B cell (primary cell): ENCODE measurements at regions not wholly inside any gene's neighbourhood (a gene's known extent, or its start where the extent isn't known, plus 50 kb on each side); places are given as distances from the start of the nearest gene placed in this dataset.

Source experiments
- ATAC-seq: fragments of 200-7000 bp; cut with Tn5 transposase; one replicate; pipeline ENCODE4 v1.10.0; 2021; ENCODE audit warnings: low read depth, mild to moderate bottlenecking, moderate number of reproducible peaks, moderate library complexity
- CTCF ChIA-PET: fragments of 350-600 bp; sonication (Branson Sonifier 250); formaldehyde crosslinking; loops from one replicate; lab custom pipeline; 2021; ENCODE audit warnings: antibody characterized with exemption, inconsistent platforms; lab: Charles Lee
- POLR2A ChIA-PET: fragments of 350-600 bp; sonication (Branson Sonifier 250); formaldehyde crosslinking; loops from one replicate; lab custom pipeline; 2021; ENCODE audit warnings: antibody characterized with exemption; lab: Charles Lee
- DNase-seq: peaks from one replicate; pipeline ENCODE4 v3.0.0; 2013
- H2AFZ ChIP-seq: 2 replicates; pipeline ENCODE4 v1.6.1; 2012; ENCODE audit warnings: mild to moderate bottlenecking, low read depth, low read length; ENCODE audit not compliant: insufficient read depth, poor library complexity, severe bottlenecking
- H3K27ac ChIP-seq, 2 donors: 1 replicate in 1 of 2; 2 replicates in 1 of 2; pipeline ENCODE4 v1.5.1; 2012 to 2013; ENCODE audit warnings: low read length in 2 of 2, mild to moderate bottlenecking in 2 of 2, moderate library complexity in 1 of 2
- H3K27me3 ChIP-seq, 4 experiments: fragments of 200-600 bp in 1 of 4; sonication (generic) in 1 of 4; replicated peaks in 1 of 4; 1 replicate in 2 of 4; 2 replicates in 2 of 4; pipeline versions ENCODE4 v1.6.1 to v1.7.0; 2013 to 2016; ENCODE audit warnings: low read length in 3 of 4, mild to moderate bottlenecking in 2 of 4, mixed read lengths in 1 of 4, moderate library complexity in 1 of 4; ENCODE audit not compliant: insufficient read depth in 4 of 4, control insufficient read depth in 3 of 4; ENCODE audit errors: control extremely low read depth in 1 of 4
- H3K36me3 ChIP-seq, 2 experiments: replicated peaks in 1 of 2; 1 replicate in 1 of 2; 2 replicates in 1 of 2; pipeline versions ENCODE4 v1.6.1 to v1.7.1; 2013; ENCODE audit warnings: low read length in 1 of 2; ENCODE audit not compliant: insufficient read depth in 2 of 2, control insufficient read depth in 1 of 2; ENCODE audit errors: control extremely low read depth in 1 of 2, extremely low read depth in 1 of 2
- H3K4me1 ChIP-seq, 2 donors: fragments of 200-600 bp in 1 of 2; sonication (generic) in 1 of 2; 1 replicate in 1 of 2; 2 replicates in 1 of 2; pipeline versions ENCODE4 v1.5.1 to v1.6.1; 2013 to 2017; ENCODE audit warnings: low read length in 2 of 2; ENCODE audit not compliant: control insufficient read depth in 2 of 2, insufficient read depth in 2 of 2
- H3K4me2 ChIP-seq: replicated peaks from 2 replicates; pipeline ENCODE3; 2012; ENCODE audit warnings: mild to moderate bottlenecking, low read depth, low read length; ENCODE audit not compliant: poor library complexity, severe bottlenecking
- H3K4me3 ChIP-seq, 5 experiments: fragments of 200-600 bp in 1 of 5; sonication (generic) in 1 of 5; 1 replicate in 3 of 5; 2 replicates in 2 of 5; pipeline versions ENCODE4 v1.5.1 to v1.7.0; 2011 to 2016; ENCODE audit warnings: low read length in 4 of 5, mild to moderate bottlenecking in 4 of 5, low read depth in 2 of 5, control low read depth in 1 of 5, moderate library complexity in 1 of 5; ENCODE audit not compliant: insufficient read depth in 1 of 5; ENCODE audit errors: control extremely low read depth in 1 of 5, extremely low read depth in 1 of 5
- H3K79me2 ChIP-seq: fragments of 200-600 bp; sonication (generic); one replicate; pipeline ENCODE4 v1.6.0; 2016; ENCODE audit warnings: low read length; ENCODE audit not compliant: control insufficient read depth, insufficient read depth
- H3K9ac ChIP-seq: fragments of 200-600 bp; sonication (generic); 2 replicates; pipeline ENCODE4 v1.6.1; 2017; ENCODE audit warnings: mild to moderate bottlenecking, low read length, moderate library complexity
- H3K9me3 ChIP-seq, 3 donors: one replicate each; pipeline versions ENCODE4 v1.6.1 to v1.7.1; 2013; ENCODE audit warnings: low read length in 2 of 3; ENCODE audit not compliant: control insufficient read depth in 2 of 3, insufficient read depth in 1 of 3; ENCODE audit errors: control extremely low read depth in 1 of 3
- H4K20me1 ChIP-seq: 2 replicates; pipeline ENCODE4 v1.6.0; 2012; ENCODE audit warnings: mild to moderate bottlenecking, low read length; ENCODE audit not compliant: insufficient read depth, control insufficient read depth, poor library complexity, severe bottlenecking
- H3K27ac Mint-ChIP-seq: one replicate; pipeline ENCODE4 v1.8.0; 2021; ENCODE audit warnings: mixed read lengths
- H3K27me3 Mint-ChIP-seq: one replicate; pipeline ENCODE4 v1.8.0; 2021; ENCODE audit warnings: mixed read lengths
- H3K4me1 Mint-ChIP-seq: one replicate; pipeline ENCODE4 v1.8.0; 2021; ENCODE audit warnings: mixed read lengths
- H3K4me3 Mint-ChIP-seq: one replicate; pipeline ENCODE4 v1.8.0; 2021; ENCODE audit warnings: mixed read lengths
- H3K9me3 Mint-ChIP-seq: one replicate; pipeline ENCODE4 v1.8.0; 2022; ENCODE audit warnings: mixed read lengths; ENCODE audit not compliant: insufficient read depth
- EZH2 ChIP-seq: IDR thresholded peaks from 2 replicates; pipeline ENCODE4 v1.6.1; 2012; ENCODE audit warnings: borderline replicate concordance, low read depth, mild to moderate bottlenecking, moderate library complexity, low read length; ENCODE audit not compliant: insufficient read depth, poor library complexity, severe bottlenecking
- WGBS: methylation state at CpG from one replicate; pipeline ENCODE4 v1.1.5; 2013; ENCODE audit warnings: missing lambda C conversion rate; ENCODE audit not compliant: insufficient coverage; 5-methylcytosine and 5-hydroxymethylcytosine counted together
- intact Hi-C: fragments of 100-400 bp; cut with micrococcal nuclease; formaldehyde crosslinking; loops from one replicate; pipeline ENCODE4 v1.10.0; 2022
- TF ChIP-seq, protein P1 (sequence below): fragments of 200-600 bp; IDR thresholded peaks from one replicate; pipeline ENCODE4 v1.8.0; 2022; ENCODE audit warnings: antibody characterized with exemption, mild to moderate bottlenecking

DNA sequence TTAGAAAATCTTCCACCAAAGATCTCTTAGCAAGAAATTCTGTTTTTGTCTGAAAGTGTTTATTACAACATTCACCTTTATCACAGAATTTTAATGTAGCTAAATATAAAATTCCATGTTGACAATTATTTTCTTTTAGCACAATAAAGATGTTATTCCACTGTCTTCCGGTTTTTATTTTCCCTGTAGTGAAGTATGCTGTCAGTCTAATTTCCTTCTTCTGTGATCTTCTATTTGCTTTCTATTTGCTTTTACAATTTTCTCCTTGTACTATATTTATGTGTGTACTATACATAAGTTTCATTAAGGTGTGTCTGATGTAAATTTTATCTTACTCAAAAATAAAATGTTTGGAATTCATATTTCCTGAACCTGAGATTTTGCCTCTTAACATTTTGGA, 117.5 kb upstream of the PPP2R3A start:
- CTCF ChIA-PET = no interaction called here
- H4K20me1 ChIP-seq = no peaks in the 10 kb centered on the region
- no peaks in the 10 kb centered on the region for H3K4me1 ChIP-seq
- intact Hi-C loops = no loop called here
- H3K27ac Mint-ChIP-seq = no peak overlapping the region
- no peaks in the 10 kb centered on the region for H3K9me3 ChIP-seq
- DNase-seq (no peak), ATAC-seq (no peak)
- no peak overlapping the region for H3K4me3 Mint-ChIP-seq
- WGBS = no CpG with 5 or more reads among the region's 1 CpG
- H2AFZ ChIP-seq = no peak overlapping the region
- no peak overlapping the region for H3K4me3 ChIP-seq
- H3K4me2 ChIP-seq = no peak overlapping the region
- no peaks in the 10 kb centered on the region for H3K4me1 Mint-ChIP-seq
- POLR2A ChIA-PET = no interaction called here
- H3K9ac ChIP-seq = no peak overlapping the region
- no peaks in the 10 kb centered on the region for H3K36me3 ChIP-seq
- H3K79me2 ChIP-seq = no peaks in the 10 kb centered on the region
- TF ChIP-seq, protein P1, sequence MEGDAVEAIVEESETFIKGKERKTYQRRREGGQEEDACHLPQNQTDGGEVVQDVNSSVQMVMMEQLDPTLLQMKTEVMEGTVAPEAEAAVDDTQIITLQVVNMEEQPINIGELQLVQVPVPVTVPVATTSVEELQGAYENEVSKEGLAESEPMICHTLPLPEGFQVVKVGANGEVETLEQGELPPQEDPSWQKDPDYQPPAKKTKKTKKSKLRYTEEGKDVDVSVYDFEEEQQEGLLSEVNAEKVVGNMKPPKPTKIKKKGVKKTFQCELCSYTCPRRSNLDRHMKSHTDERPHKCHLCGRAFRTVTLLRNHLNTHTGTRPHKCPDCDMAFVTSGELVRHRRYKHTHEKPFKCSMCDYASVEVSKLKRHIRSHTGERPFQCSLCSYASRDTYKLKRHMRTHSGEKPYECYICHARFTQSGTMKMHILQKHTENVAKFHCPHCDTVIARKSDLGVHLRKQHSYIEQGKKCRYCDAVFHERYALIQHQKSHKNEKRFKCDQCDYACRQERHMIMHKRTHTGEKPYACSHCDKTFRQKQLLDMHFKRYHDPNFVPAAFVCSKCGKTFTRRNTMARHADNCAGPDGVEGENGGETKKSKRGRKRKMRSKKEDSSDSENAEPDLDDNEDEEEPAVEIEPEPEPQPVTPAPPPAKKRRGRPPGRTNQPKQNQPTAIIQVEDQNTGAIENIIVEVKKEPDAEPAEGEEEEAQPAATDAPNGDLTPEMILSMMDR = no peak
- no peak for TF ChIP-seq EZH2
- no peaks in the 10 kb centered on the region for H3K27me3 Mint-ChIP-seq
- H3K27me3 ChIP-seq = no peaks in the 10 kb centered on the region
- H3K27ac ChIP-seq = no peak overlapping the region
- H3K9me3 Mint-ChIP-seq = peaks cover 3% of the 10 kb centered on the region

DNA sequence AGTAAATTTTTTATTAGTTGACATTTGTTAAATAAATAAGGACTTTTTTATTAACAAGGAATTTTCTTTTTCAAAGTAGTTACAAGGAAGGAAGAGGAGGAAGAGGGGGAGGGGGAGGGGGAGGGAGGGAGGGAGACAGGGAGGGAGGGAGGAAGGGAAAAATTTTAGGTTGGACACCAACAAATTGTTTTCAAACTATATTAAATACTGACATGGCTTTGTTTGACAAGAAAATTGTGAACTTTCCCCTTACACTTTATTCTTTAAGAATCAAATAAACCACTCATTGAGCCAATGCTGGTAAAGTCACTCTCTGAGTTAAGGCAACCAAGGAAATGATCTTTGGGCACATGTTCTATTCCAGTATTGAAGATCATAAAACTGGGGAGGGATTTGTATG, 115.7 kb upstream of the PPP2R3A start:
- Histone ChIP-seq H3K27ac (no peak overlapping the region), H3K4me3 (no peak overlapping the region), H3K4me2 (no peak overlapping the region), H4K20me1 (no peaks in the 10 kb centered on the region), H3K9me3 (no peaks in the 10 kb centered on the region), H3K27me3 (no peaks in the 10 kb centered on the region), H3K4me1 (no peaks in the 10 kb centered on the region), H2AFZ (no peak overlapping the region), H3K79me2 (no peaks in the 10 kb centered on the region), H3K9ac (no peak overlapping the region), H3K36me3 (no peaks in the 10 kb centered on the region)
- ChIA-PET POLR2A (no interaction called here), CTCF (interaction anchor here (0.7 kb wide), 1 partner anchor 22 kb away, joined by 3 read pairs; no protein-coding TSS in a partner anchor)
- intact Hi-C loops = no loop called here
- DNase-seq = no peak
- Mint-ChIP-seq H3K27ac (no peak overlapping the region), H3K4me1 (no peaks in the 10 kb centered on the region), H3K27me3 (no peaks in the 10 kb centered on the region), H3K9me3 (peaks cover 3% of the 10 kb centered on the region), H3K4me3 (no peak overlapping the region)
- no peak for ATAC-seq
- no peak for TF ChIP-seq EZH2
- TF ChIP-seq, protein P1 = no peak
